ENCODE measurements at regions not wholly inside any gene's neighbourhood (a gene's known extent, or its start where the extent isn't known, plus 50 kb on each side); places are given as distances from the start of the nearest gene placed in this dataset.

- H3K4me1 ChIP-seq (ENCODE audit: control insufficient read depth in 1 of 2, insufficient read depth in 2 of 2, low read length in 2 of 2) = peaks cover 3 to 6% of the 10 kb centered on the region in 2 experiments
- H3K18ac ChIP-seq (ENCODE audit: low read length) = no peak overlapping the region
- H3K23ac ChIP-seq (ENCODE audit: low read length) = no peak overlapping the region
- no peak overlapping the region for H3K4me3 ChIP-seq (ENCODE audit: low read depth, low read length)
- no peaks in the 10 kb centered on the region for H3K79me2 ChIP-seq (ENCODE audit: control insufficient read depth, insufficient read depth, low read length, poor library complexity)
- H4K12ac ChIP-seq (ENCODE audit: low read depth, low read length) = no peak overlapping the region
- no peak overlapping the region for H2AK5ac ChIP-seq (ENCODE audit: low read length)
- no peak for DNase-seq
- H2AFZ ChIP-seq (ENCODE audit: insufficient read depth, low read length, poor library complexity) = no peak overlapping the region
- H2BK120ac ChIP-seq (ENCODE audit: insufficient read depth, low read length, poor library complexity) = no peak overlapping the region
- H2BK5ac ChIP-seq (ENCODE audit: low read depth, low read length, poor library complexity) = no peak overlapping the region
- no peak overlapping the region for H4K91ac ChIP-seq (ENCODE audit: low read depth, low read length)
- no peaks in the 10 kb centered on the region for H3K79me1 ChIP-seq (ENCODE audit: low read length)
- H3K27ac ChIP-seq (ENCODE audit: low read depth, low read length) = no peak overlapping the region
- no peaks in the 10 kb centered on the region for H3K36me3 ChIP-seq (ENCODE audit: control insufficient read depth in 1 of 2, insufficient read depth in 2 of 2, low read length in 2 of 2)
- no peaks in the 10 kb centered on the region for H3K27me3 ChIP-seq (ENCODE audit: insufficient read depth, low read length)
- H3K14ac ChIP-seq (ENCODE audit: low read length) = no peak overlapping the region
- WGBS (ENCODE audit: extremely low coverage, insufficient coverage, insufficient read length) = no CpG with 5 or more reads among the region's 4 CpGs
- H4K8ac ChIP-seq (ENCODE audit: low read depth, low read length) = no peak overlapping the region
- no peak overlapping the region for H3K9ac ChIP-seq (ENCODE audit: low read length)
- no peak overlapping the region for H3K4ac ChIP-seq (ENCODE audit: low read depth, low read length)
- H3K4me2 ChIP-seq (ENCODE audit: low read length) = no peak overlapping the region
- H2BK12ac ChIP-seq (ENCODE audit: low read length) = no peak overlapping the region
- H3K9me3 ChIP-seq (ENCODE audit: insufficient read depth, low read depth, low read length) = no peaks in the 10 kb centered on the region
These were observed 73.9 kb upstream of the BRINP1 start for GRCh38 chr9:119443179-119443578.

GRCh38 chr9:119441832-119442231 lies 72.6 kb upstream of the BRINP1 start:
- Histone ChIP-seq H3K9ac (ENCODE audit: low read length) (no peak overlapping the region), H3K23ac (ENCODE audit: low read length) (no peak overlapping the region), H3K14ac (ENCODE audit: low read length) (no peak overlapping the region), H2BK120ac (ENCODE audit: insufficient read depth, low read length, poor library complexity) (no peak overlapping the region), H3K4me3 (ENCODE audit: low read depth, low read length) (no peak overlapping the region), H3K9me3 (ENCODE audit: insufficient read depth, low read depth, low read length) (no peaks in the 10 kb centered on the region), H2BK5ac (ENCODE audit: low read depth, low read length, poor library complexity) (no peak overlapping the region), H4K91ac (ENCODE audit: low read depth, low read length) (no peak overlapping the region), H3K79me2 (ENCODE audit: control insufficient read depth, insufficient read depth, low read length, poor library complexity) (no peaks in the 10 kb centered on the region), H2BK12ac (ENCODE audit: low read length) (no peak overlapping the region), H3K36me3 (ENCODE audit: control insufficient read depth in 1 of 2, insufficient read depth in 2 of 2, low read length in 2 of 2) (no peaks in the 10 kb centered on the region), H2AFZ (ENCODE audit: insufficient read depth, low read length, poor library complexity) (no peak overlapping the region), H3K4me1 (ENCODE audit: control insufficient read depth in 1 of 2, insufficient read depth in 2 of 2, low read length in 2 of 2) (peaks cover 3 to 9% of the 10 kb centered on the region in 2 experiments), H3K27me3 (ENCODE audit: insufficient read depth, low read length) (no peaks in the 10 kb centered on the region), H3K27ac (ENCODE audit: low read depth, low read length) (no peak overlapping the region), H3K4ac (ENCODE audit: low read depth, low read length) (no peak overlapping the region), H4K12ac (ENCODE audit: low read depth, low read length) (no peak overlapping the region), H3K79me1 (ENCODE audit: low read length) (no peaks in the 10 kb centered on the region), H4K8ac (ENCODE audit: low read depth, low read length) (no peak overlapping the region), H2AK5ac (ENCODE audit: low read length) (no peak overlapping the region), H3K18ac (ENCODE audit: low read length) (no peak overlapping the region), H3K4me2 (ENCODE audit: low read length) (no peak overlapping the region)
- WGBS (ENCODE audit: extremely low coverage, insufficient coverage, insufficient read length) = no CpG with 5 or more reads among the region's 1 CpG
- DNase-seq = no peak

GRCh38 chr9:119441338-119441737 lies 72.1 kb upstream of the BRINP1 start:
- Histone ChIP-seq H4K8ac (ENCODE audit: low read depth, low read length) (no peak overlapping the region), H3K4me2 (ENCODE audit: low read length) (no peak overlapping the region), H3K18ac (ENCODE audit: low read length) (no peak overlapping the region), H3K4ac (ENCODE audit: low read depth, low read length) (no peak overlapping the region), H3K4me3 (ENCODE audit: low read depth, low read length) (no peak overlapping the region), H2AK5ac (ENCODE audit: low read length) (no peak overlapping the region), H3K27ac (ENCODE audit: low read depth, low read length) (no peak overlapping the region), H3K23ac (ENCODE audit: low read length) (no peak overlapping the region), H3K9me3 (ENCODE audit: insufficient read depth, low read depth, low read length) (no peaks in the 10 kb centered on the region), H3K4me1 (ENCODE audit: control insufficient read depth in 1 of 2, insufficient read depth in 2 of 2, low read length in 2 of 2) (peaks cover 3 to 9% of the 10 kb centered on the region in 2 experiments), H3K14ac (ENCODE audit: low read length) (no peak overlapping the region), H2AFZ (ENCODE audit: insufficient read depth, low read length, poor library complexity) (no peak overlapping the region), H3K79me1 (ENCODE audit: low read length) (no peaks in the 10 kb centered on the region), H3K79me2 (ENCODE audit: control insufficient read depth, insufficient read depth, low read length, poor library complexity) (no peaks in the 10 kb centered on the region), H4K12ac (ENCODE audit: low read depth, low read length) (no peak overlapping the region), H3K27me3 (ENCODE audit: insufficient read depth, low read length) (no peaks in the 10 kb centered on the region), H4K91ac (ENCODE audit: low read depth, low read length) (no peak overlapping the region), H2BK12ac (ENCODE audit: low read length) (no peak overlapping the region), H3K36me3 (ENCODE audit: control insufficient read depth in 1 of 2, insufficient read depth in 2 of 2, low read length in 2 of 2) (no peaks in the 10 kb centered on the region), H2BK5ac (ENCODE audit: low read depth, low read length, poor library complexity) (no peak overlapping the region), H2BK120ac (ENCODE audit: insufficient read depth, low read length, poor library complexity) (no peak overlapping the region), H3K9ac (ENCODE audit: low read length) (no peak overlapping the region)
- WGBS (ENCODE audit: extremely low coverage, insufficient coverage, insufficient read length) = no CpG with 5 or more reads among the region's 2 CpGs
- DNase-seq = no peak

GRCh38 chr9:119436261-119436660 lies 67.0 kb upstream of the BRINP1 start:
- WGBS (ENCODE audit: extremely low coverage, insufficient coverage, insufficient read length) = no CpG with 5 or more reads among the region's 2 CpGs
- Histone ChIP-seq H3K79me1 (ENCODE audit: low read length) (no peaks in the 10 kb centered on the region), H3K9me3 (ENCODE audit: insufficient read depth, low read depth, low read length) (no peaks in the 10 kb centered on the region), H3K79me2 (ENCODE audit: control insufficient read depth, insufficient read depth, low read length, poor library complexity) (no peaks in the 10 kb centered on the region), H4K8ac (ENCODE audit: low read depth, low read length) (no peak overlapping the region), H4K91ac (ENCODE audit: low read depth, low read length) (no peak overlapping the region), H4K12ac (ENCODE audit: low read depth, low read length) (no peak overlapping the region), H2BK5ac (ENCODE audit: low read depth, low read length, poor library complexity) (no peak overlapping the region), H3K36me3 (ENCODE audit: control insufficient read depth in 1 of 2, insufficient read depth in 2 of 2, low read length in 2 of 2) (no peaks in the 10 kb centered on the region), H3K18ac (ENCODE audit: low read length) (no peak overlapping the region), H3K14ac (ENCODE audit: low read length) (no peak overlapping the region), H3K4ac (ENCODE audit: low read depth, low read length) (no peak overlapping the region), H2AK5ac (ENCODE audit: low read length) (no peak overlapping the region), H2AFZ (ENCODE audit: insufficient read depth, low read length, poor library complexity) (no peak overlapping the region), H3K27ac (ENCODE audit: low read depth, low read length) (no peak overlapping the region), H3K23ac (ENCODE audit: low read length) (no peak overlapping the region), H3K27me3 (ENCODE audit: insufficient read depth, low read length) (no peaks in the 10 kb centered on the region), H2BK12ac (ENCODE audit: low read length) (no peak overlapping the region), H3K4me2 (ENCODE audit: low read length) (no peak overlapping the region), H3K4me3 (ENCODE audit: low read depth, low read length) (no peak overlapping the region), H2BK120ac (ENCODE audit: insufficient read depth, low read length, poor library complexity) (no peak overlapping the region), H3K9ac (ENCODE audit: low read length) (no peak overlapping the region), H3K4me1 (ENCODE audit: control insufficient read depth in 1 of 2, insufficient read depth in 2 of 2, low read length in 2 of 2) (peaks cover 3 to 9% of the 10 kb centered on the region in 2 experiments)
- no peak for DNase-seq

Measured in trophoblast cell (in vitro differentiated cells and primary cell).